AG10803 (cell line): ENCODE measurements at regions not wholly inside any gene's neighbourhood (a gene's known extent, or its start where the extent isn't known, plus 50 kb on each side); places are given as distances from the start of the nearest gene placed in this dataset.

ENCODE experiments used
- DNase-seq: peaks from one replicate; pipeline ENCODE4 v3.0.0; 2010; ENCODE audit warnings: low read depth
- H3K4me3 ChIP-seq: 2 replicates; pipeline ENCODE4 v1.5.1; 2011; ENCODE audit warnings: mild to moderate bottlenecking, low read length, control low read depth
- TF ChIP-seq, protein P1 (sequence below): conservative IDR thresholded peaks from 2 replicates; pipeline ENCODE4 v1.5.1; 2011; ENCODE audit warnings: mild to moderate bottlenecking, low read length, control low read depth, inconsistent platforms

DNA sequence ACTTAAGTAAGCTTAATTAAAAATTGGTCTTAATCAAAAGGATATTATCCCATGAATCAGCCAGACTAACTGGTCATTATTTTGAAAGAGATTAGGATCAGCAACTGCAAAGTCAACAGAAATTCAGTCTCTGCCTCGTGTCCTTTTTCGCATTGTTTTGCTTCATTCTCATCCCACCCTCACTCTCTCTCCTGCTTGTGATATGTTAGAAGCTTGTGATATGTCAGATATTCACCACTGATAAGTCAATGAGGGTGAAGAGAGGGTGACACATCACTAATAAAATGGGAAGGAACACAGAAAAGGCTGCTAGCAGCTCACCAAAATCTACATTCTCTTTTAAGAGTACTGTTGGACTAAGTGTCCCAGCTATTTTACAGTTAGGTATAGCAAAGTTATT lies 146.1 kb downstream of the SUCNR1 start:
- TF ChIP-seq, protein P1, sequence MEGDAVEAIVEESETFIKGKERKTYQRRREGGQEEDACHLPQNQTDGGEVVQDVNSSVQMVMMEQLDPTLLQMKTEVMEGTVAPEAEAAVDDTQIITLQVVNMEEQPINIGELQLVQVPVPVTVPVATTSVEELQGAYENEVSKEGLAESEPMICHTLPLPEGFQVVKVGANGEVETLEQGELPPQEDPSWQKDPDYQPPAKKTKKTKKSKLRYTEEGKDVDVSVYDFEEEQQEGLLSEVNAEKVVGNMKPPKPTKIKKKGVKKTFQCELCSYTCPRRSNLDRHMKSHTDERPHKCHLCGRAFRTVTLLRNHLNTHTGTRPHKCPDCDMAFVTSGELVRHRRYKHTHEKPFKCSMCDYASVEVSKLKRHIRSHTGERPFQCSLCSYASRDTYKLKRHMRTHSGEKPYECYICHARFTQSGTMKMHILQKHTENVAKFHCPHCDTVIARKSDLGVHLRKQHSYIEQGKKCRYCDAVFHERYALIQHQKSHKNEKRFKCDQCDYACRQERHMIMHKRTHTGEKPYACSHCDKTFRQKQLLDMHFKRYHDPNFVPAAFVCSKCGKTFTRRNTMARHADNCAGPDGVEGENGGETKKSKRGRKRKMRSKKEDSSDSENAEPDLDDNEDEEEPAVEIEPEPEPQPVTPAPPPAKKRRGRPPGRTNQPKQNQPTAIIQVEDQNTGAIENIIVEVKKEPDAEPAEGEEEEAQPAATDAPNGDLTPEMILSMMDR = no peak
- no peak for DNase-seq
- no peak overlapping the region for H3K4me3 ChIP-seq

DNA sequence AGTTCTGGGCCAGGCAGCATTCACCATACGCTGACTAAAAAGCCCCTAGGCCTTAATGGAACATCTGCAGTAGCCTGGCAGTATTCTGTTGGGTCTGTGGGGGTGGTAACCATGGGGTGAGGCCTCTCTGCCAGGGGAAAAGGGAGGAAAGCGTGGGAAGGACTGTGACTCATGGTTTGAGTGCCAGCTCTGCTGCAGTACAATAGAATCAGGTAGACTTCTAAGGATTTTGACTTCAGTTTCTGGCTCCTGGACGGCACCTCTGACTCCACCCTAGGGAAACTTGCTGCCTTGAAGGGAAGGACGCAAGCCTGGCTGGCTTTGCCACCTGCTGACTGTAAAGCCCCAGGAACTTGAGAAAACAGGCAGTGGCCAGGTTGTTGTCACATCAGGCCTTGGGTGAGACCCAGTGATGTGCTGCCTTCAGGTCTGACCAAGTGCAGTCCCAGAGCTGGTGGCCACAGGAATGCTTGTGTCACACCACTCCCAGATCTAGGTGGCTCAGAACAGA lies 148.6 kb downstream of the SUCNR1 start:
- DNase-seq = peak; percentile 28
- TF ChIP-seq, protein P1 = no peak
- no peak overlapping the region for H3K4me3 ChIP-seq

DNA sequence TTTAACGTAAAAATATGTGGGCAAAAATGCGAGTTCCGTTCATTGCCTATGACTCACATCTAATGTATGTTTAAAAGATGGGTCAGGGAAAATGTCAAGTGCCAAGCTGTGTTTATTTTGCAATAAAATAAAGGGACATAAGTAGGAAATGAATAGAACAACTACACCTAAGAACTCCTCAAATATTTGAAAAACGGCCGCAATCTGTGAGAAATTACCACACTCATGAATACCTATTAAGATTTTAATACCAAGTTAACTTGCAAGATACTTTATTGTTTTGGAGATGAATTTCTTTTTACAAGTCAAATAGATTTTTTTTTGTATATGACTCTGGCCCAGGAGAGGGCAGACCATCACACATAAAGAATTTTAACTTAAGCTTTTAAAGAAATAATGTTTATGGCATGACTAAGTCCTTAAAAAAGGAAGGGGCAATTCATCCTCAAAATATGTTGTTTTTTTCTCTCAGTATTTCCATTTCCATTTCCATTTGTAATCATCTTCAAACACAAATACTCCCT lies 152.7 kb downstream of the SUCNR1 start:
- H3K4me3 ChIP-seq = no peak overlapping the region
- peak; percentile 77 for DNase-seq

DNA sequence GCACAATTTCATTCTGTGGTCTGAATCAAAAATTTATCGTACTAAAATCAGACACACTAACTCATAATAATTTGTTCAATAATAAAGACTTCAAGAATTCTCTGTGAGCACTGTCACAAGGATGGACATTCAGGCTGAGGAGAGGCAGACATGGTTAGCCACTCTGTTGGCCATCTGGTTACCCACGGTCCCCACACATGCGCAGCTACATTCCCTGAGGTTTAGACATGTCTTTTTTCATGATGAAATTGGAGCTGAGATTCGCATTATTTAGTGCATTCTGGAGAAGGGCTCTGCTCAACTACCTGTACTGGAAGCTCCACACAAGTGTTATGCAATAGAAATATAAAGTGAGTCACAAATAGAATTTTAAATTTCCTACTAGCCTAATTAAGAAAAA lies 156.9 kb downstream of the SUCNR1 start:
- TF ChIP-seq, protein P1 = no peak
- no peak overlapping the region for H3K4me3 ChIP-seq
- DNase-seq = no peak

More for the DNA sequence above, 152.7 kb downstream of the SUCNR1 start:
- TF ChIP-seq, protein P1 = peak; percentile 53

DNA sequence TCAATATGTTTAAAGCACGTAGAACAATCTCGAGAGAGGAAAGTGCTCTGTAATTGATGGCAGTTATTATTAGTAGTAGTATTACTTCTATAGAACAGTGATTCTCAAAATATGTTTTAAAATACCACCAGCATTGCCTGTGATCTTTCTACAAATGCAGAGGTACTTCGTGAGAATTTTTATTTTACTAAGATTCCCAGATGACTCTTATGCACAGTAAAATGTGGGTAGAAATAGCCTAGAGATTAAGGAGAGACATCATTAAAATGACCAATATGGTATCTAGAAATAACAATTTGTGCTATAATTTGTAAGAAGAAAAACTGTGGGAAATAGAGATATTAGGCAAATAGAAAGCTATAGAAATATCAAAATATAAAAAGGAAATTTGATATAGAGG lies 157.9 kb downstream of the SUCNR1 start:
- DNase-seq = no peak
- no peak overlapping the region for H3K4me3 ChIP-seq
- TF ChIP-seq, protein P1 = no peak

DNA sequence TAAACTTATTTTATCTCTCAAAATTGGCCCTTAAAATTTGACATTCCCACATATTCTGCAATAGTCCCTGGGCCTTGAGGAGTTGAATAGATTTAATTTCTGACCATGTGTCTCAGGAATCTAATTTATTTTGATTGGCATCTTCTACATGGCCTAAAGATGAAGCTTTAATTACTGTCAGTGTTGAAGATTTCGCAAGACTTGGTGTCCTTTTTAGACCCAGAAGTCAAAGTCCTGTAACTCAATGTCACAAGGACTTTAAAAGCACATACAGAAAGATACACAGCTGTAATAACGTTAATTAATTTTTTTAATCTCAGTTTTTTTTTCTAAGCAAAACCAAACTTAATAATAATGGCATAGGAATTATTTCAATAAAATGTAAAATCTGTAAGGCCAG lies 163.9 kb downstream of the SUCNR1 start:
- TF ChIP-seq, protein P1 = no peak
- no peak overlapping the region for H3K4me3 ChIP-seq
- DNase-seq = no peak

DNA sequence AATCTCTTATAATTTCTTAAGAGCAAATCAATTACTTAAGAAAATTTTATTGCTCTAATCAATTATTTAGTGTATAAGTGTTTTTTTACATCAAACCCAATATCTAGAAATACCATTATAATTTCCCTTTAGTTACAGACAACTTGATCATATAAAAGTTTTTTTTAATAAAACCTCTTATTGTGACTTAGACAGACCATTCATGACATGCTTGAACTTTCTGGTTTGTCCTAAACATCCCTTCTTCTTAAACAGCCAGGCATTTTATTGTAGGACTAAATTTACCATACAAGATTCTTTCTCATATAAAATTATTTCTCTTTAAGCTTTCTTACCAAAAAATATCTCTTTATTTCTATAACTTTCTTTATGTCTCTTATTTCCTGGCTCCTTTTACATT lies 164.5 kb downstream of the SUCNR1 start:
- TF ChIP-seq, protein P1 = no peak
- no peak overlapping the region for H3K4me3 ChIP-seq
- DNase-seq = no peak
